NCI-H226 (cell line): ENCODE measurements at regions not wholly inside any gene's neighbourhood (a gene's known extent, or its start where the extent isn't known, plus 50 kb on each side); places are given as distances from the start of the nearest gene placed in this dataset.

Experiments
- DNase-seq: peaks from one replicate; pipeline ENCODE4 v3.0.0-alpha.2; 2015

DNA sequence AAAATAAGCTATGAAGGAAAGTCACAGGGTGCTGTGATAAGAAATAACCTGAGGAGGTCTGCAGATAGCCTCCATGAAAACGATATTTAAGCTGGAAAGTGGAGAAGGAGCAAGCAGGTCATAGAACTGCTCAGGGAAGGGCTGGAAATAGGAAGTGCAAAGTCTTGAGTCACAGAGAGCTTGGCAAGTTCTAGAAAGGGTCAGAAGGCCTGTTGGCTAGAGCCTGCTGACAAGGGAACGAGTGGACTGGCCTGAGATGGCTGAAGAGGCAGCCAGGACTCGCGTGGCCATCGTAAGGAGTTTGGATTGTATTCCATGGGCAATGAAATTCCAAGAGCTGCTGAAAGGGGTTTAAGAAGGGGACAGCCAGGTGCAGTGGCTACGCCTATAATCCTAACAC, 64.7 kb upstream of the IL12A start:
- peak; percentile 32 for DNase-seq

DNA sequence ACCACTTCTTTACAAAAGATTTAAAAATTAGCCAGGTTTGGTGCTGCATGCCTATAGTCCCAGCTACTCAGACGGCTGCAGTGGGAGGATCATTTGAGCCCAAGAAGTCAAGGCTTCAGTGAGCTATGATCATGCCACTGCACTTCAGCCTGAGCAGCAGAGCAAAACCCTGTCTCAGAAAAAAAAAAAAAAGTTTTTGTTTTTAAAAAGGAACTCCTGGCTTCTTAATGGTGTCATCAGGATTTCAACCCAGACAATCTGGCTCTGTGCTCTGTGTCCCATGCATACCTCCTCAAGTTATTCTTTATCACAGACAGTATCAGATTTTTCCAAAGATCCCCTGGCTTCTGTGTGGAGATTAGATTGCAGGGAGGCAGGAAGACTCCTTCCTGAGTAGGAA, 64.2 kb upstream of the IL12A start:
- DNase-seq = no peak

DNA sequence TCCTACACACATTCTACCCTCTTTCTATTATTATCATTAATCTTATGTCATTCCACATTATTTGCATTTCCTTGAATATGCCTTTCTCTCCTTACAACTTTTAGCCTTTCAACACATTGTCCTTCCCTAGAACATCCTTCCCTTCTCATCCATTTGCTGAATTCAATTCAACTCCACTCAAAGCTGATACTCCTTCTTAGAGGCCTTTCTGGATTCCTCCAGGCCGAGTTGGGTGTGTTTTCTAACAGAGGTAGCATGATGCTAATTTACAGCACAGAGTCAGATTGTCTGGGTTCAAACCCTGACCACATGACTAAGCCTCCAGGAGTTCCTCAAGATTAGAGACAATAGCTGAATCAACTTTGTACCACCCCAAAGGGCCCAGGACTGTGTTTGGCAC, 63.4 kb upstream of the IL12A start:
- no peak for DNase-seq

DNA sequence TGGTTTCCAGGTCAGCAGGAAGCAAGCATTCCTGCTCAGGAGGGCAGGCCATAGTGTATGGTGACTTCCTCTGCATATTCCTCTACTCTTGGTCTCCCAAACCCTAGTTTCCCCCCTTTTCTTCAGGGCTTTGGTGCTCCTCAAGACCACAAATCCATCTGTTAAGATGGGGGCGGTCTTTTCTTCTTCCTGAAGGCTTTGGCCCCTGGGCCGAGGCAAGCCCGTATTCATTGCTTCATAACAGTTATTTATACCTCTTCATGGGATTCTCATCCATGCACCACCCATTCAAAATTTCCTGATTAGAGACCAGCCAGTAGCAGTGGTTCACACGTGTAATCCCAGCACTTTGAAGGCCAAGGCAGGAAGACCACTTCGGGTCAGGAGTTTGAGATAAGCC, 62.1 kb upstream of the IL12A start:
- no peak for DNase-seq

DNA sequence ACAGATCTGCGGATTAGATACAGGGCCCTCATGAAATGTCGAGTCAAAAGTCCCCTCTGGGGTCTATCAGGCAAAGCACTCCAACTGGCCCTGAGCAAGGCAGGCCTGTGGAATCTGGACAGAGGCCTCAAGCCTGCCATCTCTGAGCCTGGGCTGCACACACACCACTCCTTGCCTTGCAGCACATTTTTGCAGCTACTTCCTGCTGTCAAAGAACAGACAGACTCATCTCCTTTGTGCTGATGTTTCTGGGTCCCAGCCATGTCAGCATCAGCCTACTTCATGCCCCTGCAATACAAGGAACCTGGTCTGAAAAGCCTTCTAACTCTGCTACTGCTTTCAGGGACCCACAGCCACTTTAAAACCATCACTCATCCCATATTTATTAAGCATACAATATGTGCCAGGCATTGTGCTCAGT, 60.6 kb upstream of the IL12A start:
- DNase-seq = peak; percentile 49

DNA sequence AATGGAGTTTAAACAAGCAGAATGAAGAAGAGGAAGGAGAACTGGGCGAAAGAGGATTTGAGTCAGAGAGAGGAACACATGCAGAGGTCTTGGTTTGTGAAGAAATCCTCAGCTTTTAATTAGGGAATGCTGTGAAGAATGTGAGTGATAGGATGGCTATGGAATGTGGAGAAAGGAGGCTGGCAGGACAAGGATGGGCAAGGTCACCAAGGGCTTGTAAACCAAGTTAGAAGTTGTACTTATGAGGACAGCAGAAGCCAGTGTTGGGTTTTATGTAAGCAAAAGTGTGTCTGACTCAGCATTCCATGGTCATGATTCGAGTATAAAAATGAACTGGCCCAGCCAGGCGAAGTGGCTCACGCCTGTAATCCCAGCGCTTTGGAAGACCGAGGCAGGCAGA, 60.0 kb upstream of the IL12A start:
- peak; percentile 96 for DNase-seq

DNA sequence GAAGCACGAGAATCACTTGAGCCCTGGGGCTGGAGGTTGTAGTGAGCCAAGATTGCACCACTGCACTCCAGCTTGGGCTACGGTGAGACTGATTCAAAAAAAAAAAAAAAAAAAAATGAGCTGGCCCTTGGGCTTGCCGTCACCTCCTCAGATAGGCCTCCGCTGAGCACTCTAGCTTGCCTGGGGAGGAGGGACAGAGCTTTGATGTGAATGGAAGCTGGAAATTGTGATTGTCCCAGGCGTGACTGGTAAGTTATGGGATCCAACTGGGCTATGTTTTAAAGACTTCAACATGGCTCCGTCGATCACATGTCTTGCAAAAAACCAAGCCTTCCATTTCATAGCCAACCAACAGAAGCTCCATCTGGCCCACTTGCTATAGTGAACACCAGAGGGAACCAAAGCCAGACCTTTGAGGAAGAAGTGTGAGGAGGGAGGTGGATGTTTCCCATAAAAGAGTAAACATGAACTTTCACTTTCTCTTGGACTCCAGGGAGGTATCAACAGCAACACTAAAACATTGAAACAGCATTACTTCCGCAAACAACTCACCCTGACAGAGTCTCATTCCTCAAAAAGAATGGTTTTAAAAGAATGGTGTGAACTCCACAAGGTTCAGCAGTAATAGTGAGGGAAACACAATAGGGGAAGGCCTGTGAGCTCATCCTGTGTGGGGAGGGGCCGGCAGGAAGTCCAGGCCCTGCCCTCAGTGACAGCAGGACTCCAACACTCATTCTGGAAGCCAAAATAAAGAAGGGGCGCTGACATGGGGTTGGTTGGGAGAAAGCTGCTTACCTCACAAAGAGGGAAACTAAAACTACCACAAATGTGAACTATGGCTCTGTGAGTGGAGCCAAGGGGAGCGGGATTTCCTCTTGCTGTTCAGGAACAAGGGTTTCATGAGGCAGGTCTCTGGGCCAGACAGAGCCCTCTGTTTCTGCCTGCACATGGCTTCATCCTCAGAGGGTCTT, 59.2 kb upstream of the IL12A start:
- peak; percentile 75 for DNase-seq

DNA sequence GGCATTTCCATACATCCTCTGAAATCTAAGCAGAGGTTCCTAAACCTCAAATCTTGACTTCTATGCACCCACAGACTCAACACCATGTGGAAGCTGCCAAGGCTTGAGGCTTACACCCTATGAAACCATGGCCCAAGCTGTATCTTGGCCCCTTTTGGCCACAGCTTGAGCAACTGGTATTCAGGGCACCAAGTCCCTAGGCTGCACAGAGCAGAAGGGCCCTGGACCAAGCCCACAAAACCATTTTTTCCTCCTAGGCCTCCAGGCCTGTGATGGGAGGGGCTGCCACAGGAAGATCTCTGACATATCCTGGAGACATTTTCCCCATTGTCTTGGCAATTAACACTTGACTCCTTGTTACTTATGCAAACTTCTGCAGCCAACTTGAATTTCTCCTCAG, 54.4 kb upstream of the IL12A start:
- no peak for DNase-seq

DNA sequence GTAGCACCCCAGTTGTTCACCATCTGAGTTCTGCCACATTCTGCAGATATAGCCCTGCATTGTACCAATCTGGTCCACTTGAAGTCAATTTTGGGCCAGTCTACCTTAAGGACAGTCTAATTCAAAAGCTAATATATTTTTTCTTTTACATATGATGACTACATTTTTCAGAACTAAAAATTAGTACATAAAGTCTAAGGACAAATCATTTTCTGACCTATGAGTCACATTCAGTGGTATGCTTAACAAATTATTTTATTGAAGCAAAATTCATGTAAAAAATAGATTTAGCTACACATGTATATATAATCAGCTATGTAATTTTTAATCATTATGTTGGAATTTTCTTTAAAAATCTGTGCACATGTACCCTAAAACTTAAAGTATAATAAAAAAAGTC, 52.1 kb upstream of the IL12A start:
- no peak for DNase-seq

DNA sequence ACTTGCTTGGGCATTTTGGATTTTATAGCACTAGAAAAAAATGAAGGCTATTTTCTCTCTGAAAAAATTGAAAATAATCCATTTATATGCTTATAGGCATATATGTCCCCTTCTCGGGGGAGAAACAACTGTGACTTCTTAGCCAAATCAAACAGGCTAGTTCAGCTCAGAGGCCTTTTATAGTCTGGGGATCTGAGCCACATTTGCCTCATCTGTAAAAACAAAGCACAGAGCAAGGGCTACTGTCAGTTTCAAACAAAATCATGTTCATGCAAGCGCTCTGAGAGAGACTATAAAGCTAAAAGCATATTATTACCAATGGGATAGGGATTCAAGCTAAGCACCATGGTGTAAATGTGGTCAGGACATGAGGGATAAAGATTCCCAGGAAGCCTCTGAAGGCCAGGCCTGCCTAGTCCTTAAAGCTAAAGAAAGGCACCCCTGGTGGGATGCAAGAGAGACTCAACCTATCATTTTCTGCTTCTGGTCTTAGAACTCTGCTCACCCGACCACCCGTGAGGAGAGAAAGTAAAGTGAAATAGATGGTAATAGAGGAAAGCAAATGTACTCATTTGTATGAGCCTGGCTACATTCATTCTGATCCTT, 51.0 kb upstream of the IL12A start:
- DNase-seq = no peak

DNA sequence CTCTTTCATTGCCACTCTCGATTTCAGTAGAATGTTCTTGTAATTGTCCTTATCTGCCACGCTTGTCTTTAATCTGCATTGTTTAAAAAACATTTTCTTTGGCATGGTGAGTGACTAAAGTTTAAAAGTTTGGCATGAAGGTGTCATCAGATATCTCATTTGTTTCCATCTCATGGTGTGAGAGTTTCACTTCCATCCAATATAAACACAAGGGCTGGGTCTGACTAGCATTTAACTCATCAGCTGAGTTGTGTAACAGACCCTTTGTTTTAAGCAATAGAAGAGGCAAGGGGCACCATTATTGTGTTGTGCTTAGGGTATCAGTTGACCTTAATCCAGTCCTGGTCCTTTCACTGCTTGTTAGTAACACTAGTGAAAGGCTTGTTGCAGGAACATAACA, 49.9 kb upstream of the IL12A start:
- DNase-seq = no peak
